PC-9 (cell line): ENCODE measurements at regions not wholly inside any gene's neighbourhood (a gene's known extent, or its start where the extent isn't known, plus 50 kb on each side); places are given as distances from the start of the nearest gene placed in this dataset.

Experiments
- BruUV-seq: library from RNA; stranded (reverse); fragments of 400-500 nt; replicated peaks from 2 replicates; lab custom pipeline; 2021; lab: Mats Ljungman, UMichigan
- CTCF ChIA-PET: fragments of 300-600 bp; sonication (Branson Sonifier 250); formaldehyde crosslinking; loops from one replicate; lab custom pipeline; 2022; ENCODE audit warnings: antibody characterized with exemption; lab: Charles Lee
- POLR2A ChIA-PET: fragments of 300-600 bp; sonication (Branson Sonifier 250); formaldehyde crosslinking; loops from one replicate; lab custom pipeline; 2022; ENCODE audit warnings: antibody characterized with exemption; ENCODE audit not compliant: unreplicated experiment; lab: Charles Lee
- DNase-seq, 2 experiments: peaks; one replicate each; pipeline versions ENCODE4 v3.0.0 to v3.0.0-alpha.2; 2015 to 2022; ENCODE audit warnings: mixed read lengths in 1 of 2
- H2AFZ ChIP-seq: fragments of 200-600 bp; sonication (generic); 2 replicates; pipeline ENCODE4 v1.8.1; 2017; ENCODE audit warnings: antibody characterized with exemption
- H3F3A ChIP-seq: fragments of 200-600 bp; sonication (generic); 2 replicates; pipeline ENCODE4 v1.8.1; 2017; ENCODE audit warnings: antibody characterized with exemption, mild to moderate bottlenecking, low read depth; ENCODE audit not compliant: insufficient read depth
- H3K27ac ChIP-seq: fragments of 200-600 bp; sonication (generic); 2 replicates; pipeline ENCODE4 v1.6.1; 2016; ENCODE audit warnings: mixed run types
- H3K27me3 ChIP-seq: fragments of 200-600 bp; sonication (generic); 2 replicates; pipeline ENCODE4 v1.6.1; 2016; ENCODE audit warnings: low read depth, mixed run types; ENCODE audit not compliant: insufficient read depth
- H3K36me3 ChIP-seq: fragments of 200-600 bp; sonication (generic); 2 replicates; pipeline ENCODE4 v1.6.1; 2016; ENCODE audit warnings: low read depth, mixed run types
- H3K4me1 ChIP-seq: fragments of 200-600 bp; sonication (generic); replicated peaks from 2 replicates; pipeline ENCODE4 v1.6.1; 2016; ENCODE audit warnings: mixed run types; ENCODE audit not compliant: insufficient read depth
- H3K4me2 ChIP-seq: fragments of 200-600 bp; sonication (generic); 2 replicates; pipeline ENCODE4 v1.6.1; 2017; ENCODE audit warnings: mixed run types
- H3K4me3 ChIP-seq: fragments of 200-600 bp; sonication (generic); 2 replicates; pipeline ENCODE4 v1.6.1; 2016; ENCODE audit warnings: mixed run types
- H3K79me2 ChIP-seq: fragments of 200-600 bp; sonication (generic); 2 replicates; pipeline ENCODE4 v1.6.1; 2017; ENCODE audit warnings: low read depth, mixed run types
- H3K9me2 ChIP-seq: fragments of 200-600 bp; sonication (generic); 2 replicates; pipeline ENCODE4 v1.8.1; 2017; ENCODE audit warnings: mild to moderate bottlenecking; ENCODE audit not compliant: insufficient read depth
- H3K9me3 ChIP-seq: fragments of 200-600 bp; sonication (generic); 2 replicates; pipeline ENCODE4 v1.8.1; 2016; ENCODE audit warnings: low read depth; ENCODE audit not compliant: insufficient read depth
- H4K20me1 ChIP-seq: fragments of 200-600 bp; sonication (generic); 2 replicates; pipeline ENCODE4 v1.8.1; 2017; ENCODE audit not compliant: insufficient read depth
- EZH2 ChIP-seq: fragments of 200-600 bp; sonication (generic); IDR thresholded peaks from 2 replicates; pipeline ENCODE4 v1.8.0; 2017; ENCODE audit warnings: antibody characterized with exemption, low read depth
- intact Hi-C: fragments of 100-400 bp; cut with micrococcal nuclease; formaldehyde crosslinking; loops from one replicate; pipeline ENCODE4 v1.10.0; 2022; ENCODE audit not compliant: unreplicated experiment
- TF ChIP-seq, protein P1 (sequence below): fragments of 200-600 bp; sonication (generic); conservative IDR thresholded peaks from 2 replicates; pipeline ENCODE4 v1.6.1; 2017; ENCODE audit warnings: mixed run types, antibody characterized with exemption, mild to moderate bottlenecking, moderate library complexity

DNA sequence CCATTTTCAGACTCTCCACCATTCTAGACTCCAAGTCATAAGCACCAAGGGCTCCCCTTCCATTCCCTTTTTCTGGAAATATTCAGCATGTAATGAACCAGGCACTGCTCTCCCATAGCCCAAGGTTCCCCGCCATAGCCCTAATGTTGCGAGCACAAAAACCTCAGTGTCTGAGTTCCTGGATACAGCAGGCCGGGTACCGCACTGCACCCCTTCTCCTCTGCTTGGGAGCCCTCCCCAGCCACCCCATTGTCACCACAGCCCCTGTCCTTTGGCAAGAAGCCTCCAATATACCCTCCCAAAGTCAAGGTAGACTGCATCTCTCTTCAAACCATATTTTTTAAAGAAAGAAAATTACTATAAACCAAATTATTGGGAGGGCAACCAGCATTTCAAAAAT is 1341.1 kb downstream of the BRD1 start:
- no peak overlapping the region for H2AFZ ChIP-seq
- DNase-seq = no peak
- ChIA-PET POLR2A (no interaction called here), CTCF (no interaction called here)
- no peaks in the 10 kb centered on the region for H3K9me3 ChIP-seq
- intact Hi-C loops = no loop called here
- no peaks in the 10 kb centered on the region for H3K9me2 ChIP-seq
- no peak overlapping the region for H3K4me3 ChIP-seq
- no TSS peak for BruUV-seq
- no peak overlapping the region for H3K4me2 ChIP-seq
- H3K36me3 ChIP-seq = no peaks in the 10 kb centered on the region
- no peaks in the 10 kb centered on the region for H3K4me1 ChIP-seq
- TF ChIP-seq EZH2 = no peak
- TF ChIP-seq, protein P1, sequence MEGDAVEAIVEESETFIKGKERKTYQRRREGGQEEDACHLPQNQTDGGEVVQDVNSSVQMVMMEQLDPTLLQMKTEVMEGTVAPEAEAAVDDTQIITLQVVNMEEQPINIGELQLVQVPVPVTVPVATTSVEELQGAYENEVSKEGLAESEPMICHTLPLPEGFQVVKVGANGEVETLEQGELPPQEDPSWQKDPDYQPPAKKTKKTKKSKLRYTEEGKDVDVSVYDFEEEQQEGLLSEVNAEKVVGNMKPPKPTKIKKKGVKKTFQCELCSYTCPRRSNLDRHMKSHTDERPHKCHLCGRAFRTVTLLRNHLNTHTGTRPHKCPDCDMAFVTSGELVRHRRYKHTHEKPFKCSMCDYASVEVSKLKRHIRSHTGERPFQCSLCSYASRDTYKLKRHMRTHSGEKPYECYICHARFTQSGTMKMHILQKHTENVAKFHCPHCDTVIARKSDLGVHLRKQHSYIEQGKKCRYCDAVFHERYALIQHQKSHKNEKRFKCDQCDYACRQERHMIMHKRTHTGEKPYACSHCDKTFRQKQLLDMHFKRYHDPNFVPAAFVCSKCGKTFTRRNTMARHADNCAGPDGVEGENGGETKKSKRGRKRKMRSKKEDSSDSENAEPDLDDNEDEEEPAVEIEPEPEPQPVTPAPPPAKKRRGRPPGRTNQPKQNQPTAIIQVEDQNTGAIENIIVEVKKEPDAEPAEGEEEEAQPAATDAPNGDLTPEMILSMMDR = no peak
- H3K27me3 ChIP-seq = peaks cover 53% of the 10 kb centered on the region
- H3K27ac ChIP-seq = no peak overlapping the region
- H4K20me1 ChIP-seq = no peaks in the 10 kb centered on the region; the same call in 1 of the 2 replicates
- no peaks in the 10 kb centered on the region for H3F3A ChIP-seq
- H3K79me2 ChIP-seq = no peaks in the 10 kb centered on the region

DNA sequence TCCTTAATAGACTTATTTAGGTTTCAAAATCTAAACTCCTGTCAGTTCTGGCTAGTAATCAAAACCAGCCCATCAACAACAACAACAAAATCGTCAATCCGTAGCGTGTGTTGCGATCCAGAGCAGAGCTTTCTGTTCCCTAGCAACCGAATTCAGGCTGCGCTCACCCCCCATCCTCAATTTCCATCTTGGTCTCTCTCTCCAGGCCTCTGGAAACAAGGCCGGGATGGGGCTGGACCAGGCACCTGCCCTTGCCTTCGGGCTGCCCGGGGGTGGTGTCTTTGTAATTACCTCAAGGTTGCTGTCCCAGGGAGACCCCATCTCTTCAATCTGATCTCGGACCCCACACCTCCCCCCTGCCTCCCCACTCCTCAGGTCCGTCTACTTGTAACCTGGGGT is 1341.5 kb downstream of the BRD1 start:
- no peaks in the 10 kb centered on the region for H3F3A ChIP-seq
- intact Hi-C loops = no loop called here
- no peaks in the 10 kb centered on the region for H3K4me1 ChIP-seq
- ChIA-PET POLR2A (no interaction called here), CTCF (no interaction called here)
- no peaks in the 10 kb centered on the region for H3K79me2 ChIP-seq
- no peaks in the 10 kb centered on the region for H3K9me3 ChIP-seq
- no peak overlapping the region for H3K4me2 ChIP-seq
- no peaks in the 10 kb centered on the region; the same call in 1 of the 2 replicates for H4K20me1 ChIP-seq
- BruUV-seq = no TSS peak
- H3K27me3 ChIP-seq = peaks cover 55% of the 10 kb centered on the region
- DNase-seq = no peak
- no peak overlapping the region for H2AFZ ChIP-seq
- H3K4me3 ChIP-seq = no peak overlapping the region
- no peaks in the 10 kb centered on the region for H3K9me2 ChIP-seq
- no peak for TF ChIP-seq EZH2
- TF ChIP-seq, protein P1 = no peak
- H3K36me3 ChIP-seq = no peaks in the 10 kb centered on the region
- H3K27ac ChIP-seq = no peak overlapping the region

- H3K27ac ChIP-seq = no peak overlapping the region
- peaks cover 58% of the 10 kb centered on the region for H3K27me3 ChIP-seq
- ChIA-PET CTCF (no interaction called here), POLR2A (no interaction called here)
- no TSS peak for BruUV-seq
- H3F3A ChIP-seq = no peaks in the 10 kb centered on the region
- DNase-seq = no peak
- intact Hi-C loops = no loop called here
- H2AFZ ChIP-seq = no peak overlapping the region
- no peaks in the 10 kb centered on the region for H3K9me3 ChIP-seq
- no peaks in the 10 kb centered on the region for H3K4me1 ChIP-seq
- no peaks in the 10 kb centered on the region for H3K9me2 ChIP-seq
- H3K36me3 ChIP-seq = no peaks in the 10 kb centered on the region
- no peak overlapping the region for H3K4me2 ChIP-seq
- no peak overlapping the region for H3K4me3 ChIP-seq
- no peaks in the 10 kb centered on the region; the same call in 1 of the 2 replicates for H4K20me1 ChIP-seq
- no peak for TF ChIP-seq EZH2
- TF ChIP-seq, protein P1 = no peak
- H3K79me2 ChIP-seq = no peaks in the 10 kb centered on the region
Observed at GRCh38 chr22:48485149-48486133, 1342.2 kb downstream of the BRD1 start.
